ENCODE measurements at regions not wholly inside any gene's neighbourhood (a gene's known extent, or its start where the extent isn't known, plus 50 kb on each side); places are given as distances from the start of the nearest gene placed in this dataset.

DNA sequence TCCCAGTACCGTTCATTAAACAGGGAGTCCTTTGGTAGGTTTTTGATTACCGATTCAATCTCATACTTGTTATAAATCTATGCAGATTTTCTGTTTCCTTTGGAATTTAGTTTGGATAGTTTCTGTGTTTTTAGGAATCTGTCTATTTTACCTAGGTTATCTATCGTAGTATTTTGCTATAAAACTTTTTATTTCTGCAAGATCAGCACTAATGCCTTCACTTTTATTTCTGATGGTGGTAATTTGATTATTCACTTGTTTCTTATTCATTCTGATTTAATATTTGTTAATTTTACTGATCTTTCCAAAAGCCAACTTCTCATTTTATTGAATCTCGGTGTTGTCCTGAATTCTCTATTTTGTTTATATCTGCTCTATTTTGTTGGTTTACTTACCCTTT lies 577.7 kb upstream of the NRG3 start:
- CTCF ChIA-PET = no interaction called here
- no peaks in the 10 kb centered on the region for H3K79me2 ChIP-seq (ENCODE audit: insufficient read depth)
- DNase-seq = no peak
- 8% methylated on average over 4 of the region's 4 CpGs for WGBS (ENCODE audit: low lambda C conversion rate)
- H3K4me3 ChIP-seq (ENCODE audit: low read depth in 2 of 2, low read length in 1 of 2) = no peak overlapping the region
- H3K4me1 ChIP-seq (ENCODE audit: control insufficient read depth in 1 of 2, insufficient read depth in 2 of 2, low read depth in 1 of 2, low read length in 1 of 2) = no peaks in the 10 kb centered on the region
- 0 out of 2 replicates have a peak, but pooled peaks cover 3% of the 10 kb centered on the region for H3K9me3 ChIP-seq
- no peaks in the 10 kb centered on the region for H4K20me1 ChIP-seq (ENCODE audit: insufficient read depth)
- H3K4me2 ChIP-seq = no peak overlapping the region
- H2AFZ ChIP-seq (ENCODE audit: low read depth) = no peak overlapping the region
- TF ChIP-seq MEF2A (IDR thresholded peaks at IDR 0.05; ENCODE audit: borderline replicate concordance, low read depth) = no peak
- TF ChIP-seq RAD21 (IDR thresholded peaks at IDR 0.05; ENCODE audit: low read length) = no peak
- TF ChIP-seq, protein P1, sequence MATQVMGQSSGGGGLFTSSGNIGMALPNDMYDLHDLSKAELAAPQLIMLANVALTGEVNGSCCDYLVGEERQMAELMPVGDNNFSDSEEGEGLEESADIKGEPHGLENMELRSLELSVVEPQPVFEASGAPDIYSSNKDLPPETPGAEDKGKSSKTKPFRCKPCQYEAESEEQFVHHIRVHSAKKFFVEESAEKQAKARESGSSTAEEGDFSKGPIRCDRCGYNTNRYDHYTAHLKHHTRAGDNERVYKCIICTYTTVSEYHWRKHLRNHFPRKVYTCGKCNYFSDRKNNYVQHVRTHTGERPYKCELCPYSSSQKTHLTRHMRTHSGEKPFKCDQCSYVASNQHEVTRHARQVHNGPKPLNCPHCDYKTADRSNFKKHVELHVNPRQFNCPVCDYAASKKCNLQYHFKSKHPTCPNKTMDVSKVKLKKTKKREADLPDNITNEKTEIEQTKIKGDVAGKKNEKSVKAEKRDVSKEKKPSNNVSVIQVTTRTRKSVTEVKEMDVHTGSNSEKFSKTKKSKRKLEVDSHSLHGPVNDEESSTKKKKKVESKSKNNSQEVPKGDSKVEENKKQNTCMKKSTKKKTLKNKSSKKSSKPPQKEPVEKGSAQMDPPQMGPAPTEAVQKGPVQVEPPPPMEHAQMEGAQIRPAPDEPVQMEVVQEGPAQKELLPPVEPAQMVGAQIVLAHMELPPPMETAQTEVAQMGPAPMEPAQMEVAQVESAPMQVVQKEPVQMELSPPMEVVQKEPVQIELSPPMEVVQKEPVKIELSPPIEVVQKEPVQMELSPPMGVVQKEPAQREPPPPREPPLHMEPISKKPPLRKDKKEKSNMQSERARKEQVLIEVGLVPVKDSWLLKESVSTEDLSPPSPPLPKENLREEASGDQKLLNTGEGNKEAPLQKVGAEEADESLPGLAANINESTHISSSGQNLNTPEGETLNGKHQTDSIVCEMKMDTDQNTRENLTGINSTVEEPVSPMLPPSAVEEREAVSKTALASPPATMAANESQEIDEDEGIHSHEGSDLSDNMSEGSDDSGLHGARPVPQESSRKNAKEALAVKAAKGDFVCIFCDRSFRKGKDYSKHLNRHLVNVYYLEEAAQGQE (IDR thresholded peaks at IDR 0.05; ENCODE audit: low read depth, low read length) = no peak
- TF ChIP-seq CHD2 (IDR thresholded peaks at IDR 0.05; ENCODE audit: low read length, partially characterized antibody) = no peak
- no peak for TF ChIP-seq TEAD4 (IDR thresholded peaks at IDR 0.05; ENCODE audit: borderline replicate concordance, insufficient read depth)
- no peak for TF ChIP-seq RXRA (IDR thresholded peaks at IDR 0.05; ENCODE audit: borderline replicate concordance, low read depth)
- no peak for TF ChIP-seq GABPA (IDR thresholded peaks at IDR 0.05; ENCODE audit: low read depth)
- TF ChIP-seq RFX5 (IDR thresholded peaks at IDR 0.05; ENCODE audit: low read length) = no peak
- H3K9me2 ChIP-seq = no peaks in the 10 kb centered on the region
- no peak overlapping the region for H3K27ac ChIP-seq (ENCODE audit: low read depth in 2 of 2, low read length in 1 of 2)
- H3F3A ChIP-seq (replicated peaks; ENCODE audit: insufficient read depth) = no peaks in the 10 kb centered on the region
- H3K9ac ChIP-seq = no peak overlapping the region
- H3K36me3 ChIP-seq (replicated peaks in 1 of 2; ENCODE audit: control insufficient read depth in 1 of 2, insufficient read depth in 2 of 2, low read length in 1 of 2) = no peaks in the 10 kb centered on the region
- no peaks in the 10 kb centered on the region for H3K27me3 ChIP-seq (ENCODE audit: insufficient read depth)
- POLR2A ChIA-PET = no interaction called here

GRCh38 chr10:81303656-81304055 lies 571.3 kb upstream of the NRG3 start:
- Histone ChIP-seq H3K9me2 (no peaks in the 10 kb centered on the region), H3K4me3 (ENCODE audit: low read depth in 2 of 2, low read length in 1 of 2) (no peak overlapping the region), H3K27ac (ENCODE audit: low read depth in 2 of 2, low read length in 1 of 2) (no peak overlapping the region), H3K79me2 (ENCODE audit: insufficient read depth) (no peaks in the 10 kb centered on the region), H3K36me3 (replicated peaks in 1 of 2; ENCODE audit: control insufficient read depth in 1 of 2, insufficient read depth in 2 of 2, low read length in 1 of 2) (no peaks in the 10 kb centered on the region), H3F3A (replicated peaks; ENCODE audit: insufficient read depth) (no peaks in the 10 kb centered on the region), H4K20me1 (ENCODE audit: insufficient read depth) (no peaks in the 10 kb centered on the region), H3K9me3 (peaks cover 10% of the 10 kb centered on the region; the same call in 1 of the 2 replicates), H3K9ac (no peak overlapping the region), H3K4me1 (ENCODE audit: control insufficient read depth in 1 of 2, insufficient read depth in 2 of 2, low read depth in 1 of 2, low read length in 1 of 2) (no peaks in the 10 kb centered on the region), H3K27me3 (ENCODE audit: insufficient read depth) (no peaks in the 10 kb centered on the region), H3K4me2 (no peak overlapping the region), H2AFZ (ENCODE audit: low read depth) (no peak overlapping the region)
- no peak for DNase-seq
- TF ChIP-seq JUND (IDR thresholded peaks at IDR 0.05) (no peak), SMC3 (IDR thresholded peaks at IDR 0.05; ENCODE audit: low read depth, low read length) (no peak), NRF1 (IDR thresholded peaks at IDR 0.05; ENCODE audit: low read depth, low read length) (no peak), POLR2AphosphoS5 (IDR thresholded peaks at IDR 0.05; ENCODE audit: low read depth, low read length) (no peak), NFIC (IDR thresholded peaks at IDR 0.05; ENCODE audit: borderline replicate concordance) (no peak), TCF12 (IDR thresholded peaks at IDR 0.05) (no peak), MXI1 (IDR thresholded peaks at IDR 0.05; ENCODE audit: low read depth, low read length) (no peak), GATA2 (CRISPR knock-in tag; IDR thresholded peaks at IDR 0.05) (no peak), TAF1 (IDR thresholded peaks at IDR 0.05; ENCODE audit: borderline replicate concordance, low read depth, low read length) (no peak), TEAD4 (IDR thresholded peaks at IDR 0.05; ENCODE audit: borderline replicate concordance, insufficient read depth) (no peak), RCOR1 (IDR thresholded peaks at IDR 0.05; ENCODE audit: low read length) (no peak), RAD21 (IDR thresholded peaks at IDR 0.05; ENCODE audit: low read length) (no peak)
- TF ChIP-seq, protein P2, sequence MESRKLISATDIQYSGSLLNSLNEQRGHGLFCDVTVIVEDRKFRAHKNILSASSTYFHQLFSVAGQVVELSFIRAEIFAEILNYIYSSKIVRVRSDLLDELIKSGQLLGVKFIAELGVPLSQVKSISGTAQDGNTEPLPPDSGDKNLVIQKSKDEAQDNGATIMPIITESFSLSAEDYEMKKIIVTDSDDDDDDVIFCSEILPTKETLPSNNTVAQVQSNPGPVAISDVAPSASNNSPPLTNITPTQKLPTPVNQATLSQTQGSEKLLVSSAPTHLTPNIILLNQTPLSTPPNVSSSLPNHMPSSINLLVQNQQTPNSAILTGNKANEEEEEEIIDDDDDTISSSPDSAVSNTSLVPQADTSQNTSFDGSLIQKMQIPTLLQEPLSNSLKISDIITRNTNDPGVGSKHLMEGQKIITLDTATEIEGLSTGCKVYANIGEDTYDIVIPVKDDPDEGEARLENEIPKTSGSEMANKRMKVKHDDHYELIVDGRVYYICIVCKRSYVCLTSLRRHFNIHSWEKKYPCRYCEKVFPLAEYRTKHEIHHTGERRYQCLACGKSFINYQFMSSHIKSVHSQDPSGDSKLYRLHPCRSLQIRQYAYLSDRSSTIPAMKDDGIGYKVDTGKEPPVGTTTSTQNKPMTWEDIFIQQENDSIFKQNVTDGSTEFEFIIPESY (IDR thresholded peaks at IDR 0.05; ENCODE audit: borderline replicate concordance, low read depth) = no peak
- TF ChIP-seq, protein P3, sequence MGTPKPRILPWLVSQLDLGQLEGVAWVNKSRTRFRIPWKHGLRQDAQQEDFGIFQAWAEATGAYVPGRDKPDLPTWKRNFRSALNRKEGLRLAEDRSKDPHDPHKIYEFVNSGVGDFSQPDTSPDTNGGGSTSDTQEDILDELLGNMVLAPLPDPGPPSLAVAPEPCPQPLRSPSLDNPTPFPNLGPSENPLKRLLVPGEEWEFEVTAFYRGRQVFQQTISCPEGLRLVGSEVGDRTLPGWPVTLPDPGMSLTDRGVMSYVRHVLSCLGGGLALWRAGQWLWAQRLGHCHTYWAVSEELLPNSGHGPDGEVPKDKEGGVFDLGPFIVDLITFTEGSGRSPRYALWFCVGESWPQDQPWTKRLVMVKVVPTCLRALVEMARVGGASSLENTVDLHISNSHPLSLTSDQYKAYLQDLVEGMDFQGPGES (IDR thresholded peaks at IDR 0.05; ENCODE audit: low read depth, low read length) = no peak
- POLR2A ChIA-PET = no interaction called here
- 6% methylated on average over 1 of the region's 1 CpG for WGBS (ENCODE audit: low lambda C conversion rate)
- CTCF ChIA-PET = no interaction called here
